ENCODE measurements at regions not wholly inside any gene's neighbourhood (a gene's known extent, or its start where the extent isn't known, plus 50 kb on each side); places are given as distances from the start of the nearest gene placed in this dataset.

DNA sequence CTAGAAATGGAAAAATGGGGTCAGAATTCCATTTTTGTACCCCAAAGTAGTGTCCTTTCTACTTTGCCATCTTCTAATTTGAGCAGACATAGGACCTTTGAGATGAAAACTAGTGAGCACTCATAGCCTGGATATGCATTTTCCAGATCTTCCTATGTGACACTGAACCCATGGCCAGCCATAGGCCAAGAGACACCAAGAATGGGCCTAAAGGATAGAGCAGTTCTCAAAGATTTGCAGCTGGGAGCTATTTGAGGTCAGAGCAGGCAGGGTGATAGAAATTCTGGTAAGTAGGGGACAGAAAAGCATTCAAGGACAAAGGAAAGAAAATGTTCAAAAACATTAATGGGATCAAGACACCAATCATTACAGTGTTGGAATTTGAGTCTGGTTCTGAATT lies 332.8 kb downstream of the MYCN start:
- DNase-seq (ENCODE audit: low read depth) = no peak
- TF ChIP-seq MYC (IDR thresholded peaks at IDR 0.05; ENCODE audit: low read depth, low read length) (no peak), POLR2A (IDR thresholded peaks at IDR 0.05; ENCODE audit: extremely low read depth, insufficient read length) (no peak)
- TF ChIP-seq, protein P1, sequence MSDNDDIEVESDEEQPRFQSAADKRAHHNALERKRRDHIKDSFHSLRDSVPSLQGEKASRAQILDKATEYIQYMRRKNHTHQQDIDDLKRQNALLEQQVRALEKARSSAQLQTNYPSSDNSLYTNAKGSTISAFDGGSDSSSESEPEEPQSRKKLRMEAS (IDR thresholded peaks at IDR 0.05; ENCODE audit: low read depth, low read length) = no peak
- TF ChIP-seq, protein P2, sequence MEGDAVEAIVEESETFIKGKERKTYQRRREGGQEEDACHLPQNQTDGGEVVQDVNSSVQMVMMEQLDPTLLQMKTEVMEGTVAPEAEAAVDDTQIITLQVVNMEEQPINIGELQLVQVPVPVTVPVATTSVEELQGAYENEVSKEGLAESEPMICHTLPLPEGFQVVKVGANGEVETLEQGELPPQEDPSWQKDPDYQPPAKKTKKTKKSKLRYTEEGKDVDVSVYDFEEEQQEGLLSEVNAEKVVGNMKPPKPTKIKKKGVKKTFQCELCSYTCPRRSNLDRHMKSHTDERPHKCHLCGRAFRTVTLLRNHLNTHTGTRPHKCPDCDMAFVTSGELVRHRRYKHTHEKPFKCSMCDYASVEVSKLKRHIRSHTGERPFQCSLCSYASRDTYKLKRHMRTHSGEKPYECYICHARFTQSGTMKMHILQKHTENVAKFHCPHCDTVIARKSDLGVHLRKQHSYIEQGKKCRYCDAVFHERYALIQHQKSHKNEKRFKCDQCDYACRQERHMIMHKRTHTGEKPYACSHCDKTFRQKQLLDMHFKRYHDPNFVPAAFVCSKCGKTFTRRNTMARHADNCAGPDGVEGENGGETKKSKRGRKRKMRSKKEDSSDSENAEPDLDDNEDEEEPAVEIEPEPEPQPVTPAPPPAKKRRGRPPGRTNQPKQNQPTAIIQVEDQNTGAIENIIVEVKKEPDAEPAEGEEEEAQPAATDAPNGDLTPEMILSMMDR (IDR thresholded peaks at IDR 0.05; ENCODE audit: low read depth, low read length) = no peak
- H3K4me3 ChIP-seq (ENCODE audit: low read depth, low read length) = no peak overlapping the region

GRCh38 chr2:16272038-16272788 lies 331.9 kb downstream of the MYCN start:
- H3K4me3 ChIP-seq (ENCODE audit: low read depth, low read length) = no peak overlapping the region
- TF ChIP-seq POLR2A (IDR thresholded peaks at IDR 0.05; ENCODE audit: extremely low read depth, insufficient read length) = no peak
- TF ChIP-seq MYC (IDR thresholded peaks at IDR 0.05; ENCODE audit: low read depth, low read length) = no peak
- TF ChIP-seq, protein P1 (IDR thresholded peaks at IDR 0.05; ENCODE audit: low read depth, low read length) = no peak
- TF ChIP-seq, protein P2 (IDR thresholded peaks at IDR 0.05; ENCODE audit: low read depth, low read length) = no peak
- no peak for DNase-seq (ENCODE audit: low read depth)

DNA sequence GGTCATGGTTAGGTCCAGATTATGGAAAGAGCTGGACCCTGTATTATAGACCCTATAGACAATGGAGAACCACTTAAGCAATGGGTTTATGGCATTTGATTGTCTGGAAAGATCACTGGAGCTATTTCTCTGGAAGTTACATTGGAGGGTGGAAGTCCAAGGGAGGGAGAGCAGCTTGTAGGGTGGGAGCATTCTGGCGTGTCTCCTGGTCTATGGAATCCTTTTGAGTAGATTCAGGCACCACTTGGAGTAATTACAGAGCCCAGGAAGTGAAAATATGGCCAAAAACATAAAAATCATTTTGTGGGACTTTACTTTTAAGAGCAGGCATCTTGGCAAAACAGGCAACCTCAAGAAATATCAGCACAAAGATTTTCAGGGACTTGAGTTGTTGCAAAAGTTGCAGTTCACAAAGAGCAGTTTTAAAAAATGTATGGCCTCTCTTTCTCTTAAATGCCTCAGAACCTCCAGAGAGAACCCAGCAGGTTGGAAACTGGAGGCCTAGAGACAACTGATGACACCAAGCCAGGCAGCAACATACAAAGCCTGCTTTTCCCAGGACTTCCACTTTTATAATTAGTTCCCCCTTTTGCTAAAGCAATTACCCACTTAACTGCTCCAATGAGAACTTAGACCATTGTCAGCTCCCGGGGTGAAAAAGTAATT lies 331.0 kb downstream of the MYCN start:
- no peak for TF ChIP-seq POLR2A (IDR thresholded peaks at IDR 0.05; ENCODE audit: extremely low read depth, insufficient read length)
- TF ChIP-seq, protein P2 (IDR thresholded peaks at IDR 0.05; ENCODE audit: low read depth, low read length) = no peak
- TF ChIP-seq, protein P1 (IDR thresholded peaks at IDR 0.05; ENCODE audit: low read depth, low read length) = no peak
- TF ChIP-seq MYC (IDR thresholded peaks at IDR 0.05; ENCODE audit: low read depth, low read length) = no peak
- no peak overlapping the region for H3K4me3 ChIP-seq (ENCODE audit: low read depth, low read length)
- DNase-seq (ENCODE audit: low read depth) = no peak

DNA sequence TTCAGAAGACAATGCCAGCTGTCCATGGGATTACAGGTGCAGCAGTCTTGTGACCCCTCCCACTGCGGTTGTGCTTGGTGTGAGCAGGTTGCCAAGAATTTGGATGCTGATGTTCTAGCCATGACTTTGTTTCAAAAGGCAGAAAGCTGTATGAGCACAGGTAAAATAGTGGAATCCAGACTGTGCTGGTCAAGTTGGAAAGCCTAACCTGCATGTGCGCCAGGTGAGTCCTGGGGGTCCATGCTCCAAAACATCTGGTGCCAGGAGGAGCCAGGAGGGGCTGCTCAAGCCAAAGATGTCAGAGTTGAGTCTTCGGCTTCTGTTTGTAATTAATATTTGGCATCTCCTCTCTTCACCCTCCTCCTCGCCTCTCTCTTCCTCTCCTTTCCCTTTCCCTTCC lies 330.1 kb downstream of the MYCN start:
- no peak overlapping the region for H3K4me3 ChIP-seq (ENCODE audit: low read depth, low read length)
- DNase-seq (ENCODE audit: low read depth) = no peak
- TF ChIP-seq MYC (IDR thresholded peaks at IDR 0.05; ENCODE audit: low read depth, low read length) = no peak

GRCh38 chr2:16268301-16269000 lies 328.1 kb downstream of the MYCN start:
- DNase-seq (ENCODE audit: low read depth) = no peak
- no peak overlapping the region for H3K4me3 ChIP-seq (ENCODE audit: low read depth, low read length)
- TF ChIP-seq, protein P1 (IDR thresholded peaks at IDR 0.05; ENCODE audit: low read depth, low read length) = no peak
- TF ChIP-seq MYC (IDR thresholded peaks at IDR 0.05; ENCODE audit: low read depth, low read length) (no peak), POLR2A (IDR thresholded peaks at IDR 0.05; ENCODE audit: extremely low read depth, insufficient read length) (no peak)
- TF ChIP-seq, protein P2 (IDR thresholded peaks at IDR 0.05; ENCODE audit: low read depth, low read length) = no peak

DNA sequence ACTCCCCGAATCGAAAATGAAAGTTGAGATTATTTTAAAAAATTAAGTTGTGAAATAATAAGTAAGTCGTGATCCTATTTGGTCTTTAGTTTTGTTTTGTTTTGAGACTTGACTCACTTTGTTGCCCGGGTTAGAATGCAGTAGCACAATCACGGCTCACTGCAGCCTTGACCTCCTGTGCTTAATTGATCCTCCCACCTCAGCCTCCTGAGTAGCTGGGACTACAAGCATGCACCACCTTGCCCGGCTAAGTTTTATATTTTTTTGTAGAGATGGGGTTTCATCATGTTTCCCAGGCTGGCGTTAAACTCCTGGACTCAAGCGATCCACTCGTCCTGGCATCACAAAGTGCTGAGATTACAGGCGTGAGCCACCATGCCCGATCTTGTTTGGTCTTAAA lies 326.2 kb downstream of the MYCN start:
- no peak for DNase-seq (ENCODE audit: low read depth)
- no peak overlapping the region for H3K4me3 ChIP-seq (ENCODE audit: low read depth, low read length)
- TF ChIP-seq, protein P1 (IDR thresholded peaks at IDR 0.05; ENCODE audit: low read depth, low read length) = no peak
- TF ChIP-seq, protein P2 (IDR thresholded peaks at IDR 0.05; ENCODE audit: low read depth, low read length) = no peak
- no peak for TF ChIP-seq POLR2A (IDR thresholded peaks at IDR 0.05; ENCODE audit: extremely low read depth, insufficient read length)
- TF ChIP-seq MYC (IDR thresholded peaks at IDR 0.05; ENCODE audit: low read depth, low read length) = no peak

Data from NB4 (cell line).